ENCODE measurements at regions not wholly inside any gene's neighbourhood (a gene's known extent, or its start where the extent isn't known, plus 50 kb on each side); places are given as distances from the start of the nearest gene placed in this dataset.
A peak's percentile ranks its signal among the peaks of the same experiment; 100 is the strongest.

DNA sequence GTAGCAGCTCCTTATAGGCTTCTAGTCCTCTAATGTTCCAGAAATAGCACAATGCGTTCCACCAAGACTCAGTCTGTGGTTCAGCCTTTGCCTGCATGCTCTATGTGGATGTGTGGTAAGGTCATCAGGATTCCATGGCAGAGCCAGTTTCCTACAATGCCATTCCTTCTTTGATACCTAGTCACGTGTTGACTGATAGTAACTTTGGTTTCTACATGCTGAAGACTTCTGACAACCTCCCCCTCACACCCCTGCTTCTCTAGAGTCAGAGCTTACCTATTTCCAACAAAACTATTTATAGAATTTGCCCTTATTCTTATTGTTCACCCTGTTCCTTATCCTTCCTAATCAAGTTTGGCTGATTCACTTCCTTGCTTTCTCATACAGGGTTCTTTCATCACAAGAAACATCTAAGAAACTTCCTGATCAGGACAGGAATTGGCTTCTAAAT is 81.1 kb downstream of the CT47B1 start:
- Histone ChIP-seq H3K4me1 (ENCODE audit: low read depth) (no peaks in the 10 kb centered on the region), H3K36me3 (no peaks in the 10 kb centered on the region), H3K27ac (no peak overlapping the region), H3K27me3 (no peaks in the 10 kb centered on the region), H3K4me3 (no peak overlapping the region), H3K9me3 (ENCODE audit: low read depth) (no peaks in the 10 kb centered on the region)
- TF ChIP-seq, protein P1, sequence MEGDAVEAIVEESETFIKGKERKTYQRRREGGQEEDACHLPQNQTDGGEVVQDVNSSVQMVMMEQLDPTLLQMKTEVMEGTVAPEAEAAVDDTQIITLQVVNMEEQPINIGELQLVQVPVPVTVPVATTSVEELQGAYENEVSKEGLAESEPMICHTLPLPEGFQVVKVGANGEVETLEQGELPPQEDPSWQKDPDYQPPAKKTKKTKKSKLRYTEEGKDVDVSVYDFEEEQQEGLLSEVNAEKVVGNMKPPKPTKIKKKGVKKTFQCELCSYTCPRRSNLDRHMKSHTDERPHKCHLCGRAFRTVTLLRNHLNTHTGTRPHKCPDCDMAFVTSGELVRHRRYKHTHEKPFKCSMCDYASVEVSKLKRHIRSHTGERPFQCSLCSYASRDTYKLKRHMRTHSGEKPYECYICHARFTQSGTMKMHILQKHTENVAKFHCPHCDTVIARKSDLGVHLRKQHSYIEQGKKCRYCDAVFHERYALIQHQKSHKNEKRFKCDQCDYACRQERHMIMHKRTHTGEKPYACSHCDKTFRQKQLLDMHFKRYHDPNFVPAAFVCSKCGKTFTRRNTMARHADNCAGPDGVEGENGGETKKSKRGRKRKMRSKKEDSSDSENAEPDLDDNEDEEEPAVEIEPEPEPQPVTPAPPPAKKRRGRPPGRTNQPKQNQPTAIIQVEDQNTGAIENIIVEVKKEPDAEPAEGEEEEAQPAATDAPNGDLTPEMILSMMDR (IDR thresholded peaks at IDR 0.05; ENCODE audit: low read depth, low read length): no peak
- peak in 1 of 2 donors; percentile 63 for DNase-seq (ENCODE audit: low read depth in 1 of 2, low spot score in 1 of 2)

DNA sequence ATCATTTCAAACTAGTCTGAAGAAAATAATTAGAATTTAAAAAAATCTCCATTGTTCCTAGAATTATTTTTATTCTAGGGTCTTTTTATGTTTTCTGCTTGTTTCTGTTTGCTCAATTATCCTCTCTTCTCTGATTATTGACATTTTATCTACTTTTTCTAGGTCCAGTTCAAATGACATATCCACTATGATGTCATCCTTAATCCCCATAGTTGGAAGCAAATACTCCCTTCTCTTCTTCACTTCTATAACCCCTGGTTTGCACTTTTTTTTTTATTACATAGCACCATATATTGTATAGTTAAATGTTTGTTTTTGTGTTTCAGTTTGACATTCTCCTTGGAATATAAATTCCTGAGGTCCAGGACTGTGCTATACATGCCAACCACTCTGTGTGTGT is 82.6 kb downstream of the CT47B1 start:
- Histone ChIP-seq H3K4me3 (no peak overlapping the region), H3K36me3 (no peaks in the 10 kb centered on the region), H3K27ac (no peak overlapping the region), H3K4me1 (ENCODE audit: low read depth) (no peaks in the 10 kb centered on the region), H3K9me3 (ENCODE audit: low read depth) (no peaks in the 10 kb centered on the region), H3K27me3 (no peaks in the 10 kb centered on the region)
- no peak for DNase-seq (ENCODE audit: low read depth in 1 of 2, low spot score in 1 of 2)
- TF ChIP-seq, protein P1 (IDR thresholded peaks at IDR 0.05; ENCODE audit: low read depth, low read length): no peak

DNA sequence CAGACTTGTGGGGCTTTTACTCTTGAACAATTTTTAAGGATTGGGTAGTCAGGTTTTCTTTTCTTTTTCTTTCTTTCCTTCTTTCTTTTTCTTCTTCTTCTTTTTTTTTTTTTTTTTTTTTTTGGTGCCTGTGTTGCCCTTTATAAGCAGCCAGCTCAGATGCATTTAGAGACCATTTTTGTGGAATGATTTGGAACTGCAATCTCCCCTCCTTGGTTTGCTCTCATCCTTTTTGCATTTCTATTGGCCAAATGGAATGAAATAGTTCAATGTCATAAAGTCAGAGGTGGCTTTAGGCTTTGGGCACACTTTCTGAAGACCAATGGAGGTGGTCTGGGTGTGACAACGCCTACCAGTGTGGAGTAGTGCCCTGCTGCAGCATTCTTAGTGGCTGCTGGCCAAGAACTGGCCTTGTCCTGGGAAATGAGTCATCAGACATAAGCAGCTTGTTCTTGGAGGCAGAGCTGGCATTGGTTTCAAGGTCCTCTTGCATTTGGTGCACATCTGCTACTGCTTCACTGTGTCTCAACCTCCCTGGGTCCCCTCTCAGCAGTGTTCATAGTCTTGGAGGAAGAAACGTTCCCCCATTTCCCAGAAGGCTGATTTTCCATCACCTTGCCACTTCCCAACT is 84.5 kb downstream of the CT47B1 start:
- Histone ChIP-seq H3K27me3 (no peaks in the 10 kb centered on the region), H3K9me3 (ENCODE audit: low read depth) (no peaks in the 10 kb centered on the region), H3K4me3 (no peak overlapping the region), H3K36me3 (no peaks in the 10 kb centered on the region), H3K27ac (no peak overlapping the region), H3K4me1 (ENCODE audit: low read depth) (no peaks in the 10 kb centered on the region)
- peak in 1 of 2 donors; percentile 77 for DNase-seq (ENCODE audit: low read depth in 1 of 2, low spot score in 1 of 2)
- TF ChIP-seq, protein P1 (IDR thresholded peaks at IDR 0.05; ENCODE audit: low read depth, low read length): no peak

DNA sequence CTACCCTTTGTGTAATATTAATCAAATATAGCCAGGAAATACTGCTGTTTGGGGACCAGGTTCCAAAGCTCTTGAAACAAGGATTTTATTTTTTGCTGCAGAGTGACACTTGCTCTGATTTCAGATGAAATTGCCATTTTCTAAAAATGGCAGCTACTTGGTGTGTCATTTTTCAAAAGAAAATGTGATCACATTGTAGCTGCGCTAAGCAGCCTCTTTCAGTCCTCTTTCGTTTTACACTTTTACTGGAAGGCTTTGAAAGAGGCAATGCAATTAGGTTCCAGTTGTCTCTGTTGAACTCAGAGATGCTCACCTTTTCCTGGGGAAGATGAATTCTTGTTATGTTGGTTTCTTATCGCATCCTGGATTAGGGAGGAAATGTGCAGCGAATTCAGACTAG is 85.1 kb downstream of the CT47B1 start:
- no peak overlapping the region for H3K4me3 ChIP-seq
- H3K27me3 ChIP-seq: no peaks in the 10 kb centered on the region
- peak in 1 of 2 donors; percentile 2 for DNase-seq (ENCODE audit: low read depth in 1 of 2, low spot score in 1 of 2)
- TF ChIP-seq, protein P1 (IDR thresholded peaks at IDR 0.05; ENCODE audit: low read depth, low read length): no peak
- no peaks in the 10 kb centered on the region for H3K9me3 ChIP-seq (ENCODE audit: low read depth)
- H3K27ac ChIP-seq: no peak overlapping the region
- H3K4me1 ChIP-seq (ENCODE audit: low read depth): no peaks in the 10 kb centered on the region
- no peaks in the 10 kb centered on the region for H3K36me3 ChIP-seq

DNA sequence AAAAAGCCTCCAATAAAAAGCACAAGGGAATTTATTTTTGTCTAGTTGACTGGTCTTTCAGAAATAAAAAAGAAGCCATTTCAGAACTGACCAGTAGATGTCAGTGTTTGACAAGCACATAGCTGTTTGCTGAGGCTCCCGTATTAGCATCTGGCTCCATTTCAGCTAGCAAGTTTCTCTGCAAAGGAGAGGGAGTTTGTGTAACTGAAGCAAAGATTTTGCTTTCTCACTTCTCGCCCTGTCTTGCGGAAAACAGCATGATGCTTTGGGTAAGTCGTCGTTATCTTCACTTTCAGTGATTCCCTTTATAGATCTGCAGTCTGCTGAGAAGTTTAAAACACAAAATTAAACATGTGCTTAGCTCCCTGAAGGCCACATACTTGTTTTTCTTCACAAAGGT is 85.5 kb downstream of the CT47B1 start:
- no peak overlapping the region for H3K27ac ChIP-seq
- peak; percentile 67 to 86 for DNase-seq (ENCODE audit: low read depth in 1 of 2, low spot score in 1 of 2)
- H3K4me1 ChIP-seq (ENCODE audit: low read depth): no peaks in the 10 kb centered on the region
- H3K36me3 ChIP-seq: no peaks in the 10 kb centered on the region
- TF ChIP-seq, protein P1 (IDR thresholded peaks at IDR 0.05; ENCODE audit: low read depth, low read length): peak; percentile 56
- no peak overlapping the region for H3K4me3 ChIP-seq
- H3K27me3 ChIP-seq: no peaks in the 10 kb centered on the region
- H3K9me3 ChIP-seq (ENCODE audit: low read depth): no peaks in the 10 kb centered on the region
